ENCODE measurements at regions not wholly inside any gene's neighbourhood (a gene's known extent, or its start where the extent isn't known, plus 50 kb on each side); places are given as distances from the start of the nearest gene placed in this dataset.

DNA sequence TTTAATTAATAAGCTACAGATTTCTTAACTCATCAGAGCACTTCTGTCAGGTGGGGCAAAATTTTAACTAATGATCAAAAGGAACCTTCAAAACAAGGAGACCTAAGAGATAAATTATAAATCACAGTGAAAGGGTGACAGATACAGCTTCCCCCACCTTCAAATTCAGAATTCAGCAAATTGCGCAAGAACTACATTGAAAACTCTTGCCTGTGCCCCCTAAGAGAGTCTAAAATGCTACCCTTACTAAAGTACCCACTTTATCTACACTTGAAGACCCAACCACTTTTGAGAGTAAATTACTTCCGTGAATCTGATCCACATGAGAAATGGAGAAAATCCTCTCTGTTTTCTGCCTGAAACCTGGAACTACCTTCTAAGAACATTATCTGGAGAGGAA, 324.9 kb downstream of the PAX3 start:
- TF ChIP-seq POLR2A (IDR thresholded peaks at IDR 0.05): no peak
- TF ChIP-seq, protein P1, sequence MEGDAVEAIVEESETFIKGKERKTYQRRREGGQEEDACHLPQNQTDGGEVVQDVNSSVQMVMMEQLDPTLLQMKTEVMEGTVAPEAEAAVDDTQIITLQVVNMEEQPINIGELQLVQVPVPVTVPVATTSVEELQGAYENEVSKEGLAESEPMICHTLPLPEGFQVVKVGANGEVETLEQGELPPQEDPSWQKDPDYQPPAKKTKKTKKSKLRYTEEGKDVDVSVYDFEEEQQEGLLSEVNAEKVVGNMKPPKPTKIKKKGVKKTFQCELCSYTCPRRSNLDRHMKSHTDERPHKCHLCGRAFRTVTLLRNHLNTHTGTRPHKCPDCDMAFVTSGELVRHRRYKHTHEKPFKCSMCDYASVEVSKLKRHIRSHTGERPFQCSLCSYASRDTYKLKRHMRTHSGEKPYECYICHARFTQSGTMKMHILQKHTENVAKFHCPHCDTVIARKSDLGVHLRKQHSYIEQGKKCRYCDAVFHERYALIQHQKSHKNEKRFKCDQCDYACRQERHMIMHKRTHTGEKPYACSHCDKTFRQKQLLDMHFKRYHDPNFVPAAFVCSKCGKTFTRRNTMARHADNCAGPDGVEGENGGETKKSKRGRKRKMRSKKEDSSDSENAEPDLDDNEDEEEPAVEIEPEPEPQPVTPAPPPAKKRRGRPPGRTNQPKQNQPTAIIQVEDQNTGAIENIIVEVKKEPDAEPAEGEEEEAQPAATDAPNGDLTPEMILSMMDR (IDR thresholded peaks at IDR 0.05): no peak
